ENCODE measurements at regions not wholly inside any gene's neighbourhood (a gene's known extent, or its start where the extent isn't known, plus 50 kb on each side); places are given as distances from the start of the nearest gene placed in this dataset.

DNA sequence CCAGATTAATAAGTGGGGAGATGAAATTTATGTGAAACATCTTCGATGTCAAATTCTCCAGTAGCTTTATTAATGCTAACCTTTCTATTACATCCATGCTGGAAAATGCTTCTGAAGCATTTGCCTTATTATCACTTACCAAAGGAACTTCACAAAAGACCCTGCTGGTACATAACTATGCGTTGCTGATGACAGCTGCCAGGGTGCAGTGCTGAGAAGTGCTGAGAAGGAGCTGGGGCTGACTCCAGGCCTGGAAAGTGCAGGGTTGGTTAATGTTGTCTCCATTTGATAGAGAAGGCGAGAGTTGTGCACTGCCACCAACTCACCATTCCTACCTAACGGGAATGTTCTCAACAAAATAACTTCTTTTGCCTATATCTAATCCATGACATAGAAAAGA, 736.0 kb upstream of the NR2F2 start:
- no peak for DNase-seq

DNA sequence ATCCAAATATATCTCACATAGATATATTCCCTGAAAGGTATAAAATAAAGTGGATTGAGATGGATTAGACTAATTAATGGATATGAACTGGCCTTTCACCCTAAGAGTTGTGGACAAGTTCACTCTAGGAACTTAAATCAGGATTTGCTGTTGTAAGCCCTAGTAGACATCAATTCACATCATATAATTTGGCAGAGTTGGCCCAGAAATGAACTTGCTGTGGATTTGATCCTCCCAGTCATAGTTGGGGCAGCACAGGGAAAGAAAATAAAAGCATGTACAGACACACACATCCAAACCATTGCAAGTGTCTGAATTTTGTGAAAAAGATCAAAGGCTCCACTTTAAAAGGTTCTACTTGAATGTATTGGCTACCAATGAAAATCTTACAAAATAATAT, 734.7 kb upstream of the NR2F2 start:
- no peak for DNase-seq

DNA sequence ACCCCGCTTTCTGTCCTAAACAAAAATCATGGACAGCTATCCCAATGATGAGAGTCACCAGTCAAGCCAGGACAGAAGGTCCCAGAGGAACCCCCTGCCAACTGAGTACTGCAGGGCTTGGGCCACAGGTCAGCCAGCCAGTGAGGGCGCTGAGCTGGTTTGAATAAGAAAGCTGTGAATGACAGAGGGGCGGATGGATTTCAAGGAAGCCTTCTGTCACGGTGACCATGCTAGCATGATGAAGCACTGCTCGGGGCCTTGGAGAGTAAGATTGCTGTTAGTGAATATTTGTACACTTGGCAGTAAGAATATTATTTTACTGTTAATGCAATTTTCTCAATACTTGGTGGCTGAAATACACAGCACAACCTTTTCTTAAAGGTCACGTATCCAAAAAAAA, 734.0 kb upstream of the NR2F2 start:
- no peak for DNase-seq

DNA sequence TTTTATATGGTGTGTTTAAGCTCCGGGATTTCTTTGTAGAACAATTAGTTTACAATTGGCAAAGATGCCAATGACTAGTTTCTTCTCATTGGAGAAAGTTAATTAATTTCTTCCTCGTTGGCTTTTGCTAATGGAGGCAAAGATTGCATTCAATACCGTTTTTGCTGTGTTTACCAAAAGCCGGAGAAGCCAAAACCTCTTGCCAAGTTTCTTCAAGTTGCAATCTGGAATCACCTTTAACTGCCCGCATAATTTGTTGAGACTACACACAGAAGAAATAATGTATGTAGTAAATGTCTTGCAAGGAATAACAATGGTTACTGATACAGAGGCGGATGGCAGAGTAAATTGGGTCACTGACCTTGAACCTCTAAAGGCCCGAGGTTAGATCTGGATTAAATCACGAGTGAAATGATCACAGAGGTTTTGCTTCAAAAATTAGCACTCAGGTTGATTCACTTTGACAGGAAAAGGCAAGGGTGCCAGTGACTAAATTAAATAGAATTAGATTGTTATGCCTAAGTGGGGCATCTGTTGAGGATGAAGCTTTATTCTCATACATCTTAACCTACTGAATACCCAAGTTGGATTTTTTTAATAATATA, 732.1 kb upstream of the NR2F2 start:
- no peak for DNase-seq

DNA sequence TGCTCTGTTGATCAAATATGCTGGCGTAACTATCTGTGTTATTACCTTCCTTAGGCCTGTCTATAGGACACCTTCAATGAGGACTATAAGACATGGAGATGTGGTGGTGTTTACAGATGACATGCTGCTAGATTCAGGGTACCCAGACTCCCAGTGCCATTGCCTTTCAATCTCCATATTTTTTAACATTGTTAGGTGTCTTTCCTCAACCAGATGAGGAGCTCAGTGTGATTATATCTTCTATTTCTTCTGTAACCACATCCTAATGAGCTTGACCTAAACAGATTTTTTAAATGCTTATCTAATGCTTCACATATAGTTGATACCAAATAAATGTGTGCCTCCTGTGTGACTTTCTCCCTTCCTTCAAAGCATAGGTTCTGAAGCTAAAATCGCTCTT, 730.1 kb upstream of the NR2F2 start:
- no peak for DNase-seq

GRCh38 chr15:95600884-95601283, 729.6 kb upstream of the NR2F2 start:
- no peak for DNase-seq

DNA sequence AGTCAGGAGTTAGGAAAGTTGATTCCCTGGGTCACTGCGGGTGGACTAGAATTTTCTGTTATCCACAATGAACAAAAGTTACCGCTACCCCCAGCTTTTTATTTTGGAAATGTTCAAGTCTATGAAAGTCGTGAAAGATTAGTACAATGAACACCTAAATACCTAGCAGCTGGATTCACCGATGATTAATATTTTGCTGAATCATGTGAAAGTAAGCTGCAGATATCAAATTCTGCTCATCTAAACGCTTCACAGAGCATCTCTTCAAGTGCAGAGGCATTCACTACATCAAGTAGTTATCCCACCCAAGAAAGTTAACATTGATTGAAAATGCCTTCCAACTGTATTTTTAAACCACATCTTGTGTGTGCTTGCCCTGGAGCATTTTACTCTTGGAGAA, 729.0 kb upstream of the NR2F2 start:
- no peak for DNase-seq

DNA sequence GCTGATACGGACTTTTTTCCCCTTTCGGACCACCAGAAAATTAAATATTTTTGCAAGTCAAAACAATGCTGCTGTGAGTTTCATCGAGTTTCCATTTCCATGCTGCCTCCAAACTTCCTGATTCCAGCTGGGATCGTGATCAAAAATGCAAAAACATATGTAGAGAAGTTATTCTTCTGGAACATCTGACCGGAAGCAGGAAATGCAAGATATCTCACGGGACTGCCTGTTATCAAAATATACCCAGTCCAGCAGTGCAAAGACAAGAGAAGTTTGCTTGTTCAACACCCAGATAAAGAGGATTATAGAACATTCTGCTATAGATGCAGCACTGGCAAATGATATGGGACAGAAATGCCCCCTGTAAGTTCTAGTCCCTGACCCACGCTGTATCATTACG, 726.7 kb upstream of the NR2F2 start:
- no peak for DNase-seq

DNA sequence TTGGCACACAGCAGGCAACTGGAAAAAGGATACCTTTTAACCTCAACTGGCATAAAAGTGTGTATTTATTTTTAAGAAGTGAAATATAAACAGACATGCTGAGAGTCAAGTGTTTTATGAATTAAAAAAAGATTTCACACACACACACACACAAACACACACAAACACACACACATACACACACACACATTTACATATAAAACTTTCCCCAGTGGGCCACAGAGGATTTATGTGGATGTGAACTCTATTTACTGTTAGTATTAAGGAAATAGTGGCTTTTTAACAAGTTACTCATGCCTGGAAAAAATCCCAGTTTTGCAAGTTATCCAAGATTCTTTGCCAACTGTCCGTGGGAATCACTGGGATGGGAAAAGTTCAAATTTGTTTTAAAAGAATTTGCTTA, 725.9 kb upstream of the NR2F2 start:
- no peak for DNase-seq

- DNase-seq: no peak
Observed at GRCh38 chr15:95605098-95605497, 725.4 kb upstream of the NR2F2 start.

- no peak for DNase-seq
Observed at GRCh38 chr15:95606551-95606950, 723.9 kb upstream of the NR2F2 start.

DNA sequence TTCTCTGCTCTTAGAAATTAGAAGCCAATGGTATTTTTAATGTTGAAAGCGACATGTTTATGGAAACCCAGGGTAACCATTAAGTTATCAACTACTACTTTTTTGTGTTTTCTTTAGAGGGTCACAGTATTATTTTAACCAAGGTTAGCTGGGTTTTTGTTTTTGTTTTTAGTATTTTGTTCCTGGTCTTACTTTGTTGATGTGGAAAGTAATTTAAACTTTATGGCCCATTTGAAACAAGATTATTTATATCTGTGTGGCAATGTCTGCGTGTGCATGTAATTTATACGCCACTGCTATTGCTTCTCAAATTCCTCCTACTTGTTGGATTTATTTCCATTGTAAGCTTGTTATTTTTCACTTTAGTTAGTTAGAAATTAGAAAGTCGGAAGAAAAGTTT, 722.1 kb upstream of the NR2F2 start:
- no peak for DNase-seq

- DNase-seq: no peak
Observed at GRCh38 chr15:95609096-95609495, 721.4 kb upstream of the NR2F2 start.

DNA sequence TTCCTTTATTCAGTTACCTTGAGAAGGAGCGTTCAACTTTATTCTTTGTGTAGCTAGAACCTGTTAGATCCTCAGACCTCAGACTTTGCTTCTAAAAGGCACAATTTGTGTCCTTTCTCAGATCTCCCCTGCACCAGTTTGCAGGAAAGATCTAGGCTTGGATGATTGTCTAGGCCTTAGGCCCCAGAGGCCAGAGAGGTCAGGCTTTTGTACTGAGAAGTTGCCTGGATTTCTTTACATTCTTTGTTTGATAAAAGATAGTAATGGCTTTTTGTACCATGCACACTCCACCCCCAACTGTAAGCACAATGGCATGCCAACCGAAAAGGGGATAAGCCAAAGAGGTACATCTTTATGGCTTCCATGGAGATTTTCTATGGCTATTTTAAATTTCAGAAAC, 719.6 kb upstream of the NR2F2 start:
- no peak for DNase-seq

GRCh38 chr15:95615436-95615835, 715.1 kb upstream of the NR2F2 start:
- DNase-seq: no peak

DNA sequence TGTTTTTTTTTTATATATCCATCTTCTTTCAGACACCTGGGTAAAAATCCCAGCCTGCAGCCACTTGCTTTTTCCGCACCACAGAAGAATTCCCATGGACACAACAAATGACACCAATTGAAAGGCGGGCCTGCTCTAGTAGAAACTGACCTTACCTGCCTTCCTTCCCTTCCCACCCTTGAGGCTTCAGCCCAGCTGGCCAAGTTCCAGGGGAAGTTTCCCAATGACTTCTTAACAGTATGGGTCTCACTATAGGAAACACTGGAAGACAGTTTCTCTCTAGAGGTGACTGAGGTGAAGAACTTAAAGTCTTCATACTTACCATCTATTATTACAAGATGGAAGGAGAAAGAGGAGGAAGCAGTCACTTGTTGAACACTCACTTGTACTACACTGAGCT, 714.2 kb upstream of the NR2F2 start:
- no peak for DNase-seq

DNA sequence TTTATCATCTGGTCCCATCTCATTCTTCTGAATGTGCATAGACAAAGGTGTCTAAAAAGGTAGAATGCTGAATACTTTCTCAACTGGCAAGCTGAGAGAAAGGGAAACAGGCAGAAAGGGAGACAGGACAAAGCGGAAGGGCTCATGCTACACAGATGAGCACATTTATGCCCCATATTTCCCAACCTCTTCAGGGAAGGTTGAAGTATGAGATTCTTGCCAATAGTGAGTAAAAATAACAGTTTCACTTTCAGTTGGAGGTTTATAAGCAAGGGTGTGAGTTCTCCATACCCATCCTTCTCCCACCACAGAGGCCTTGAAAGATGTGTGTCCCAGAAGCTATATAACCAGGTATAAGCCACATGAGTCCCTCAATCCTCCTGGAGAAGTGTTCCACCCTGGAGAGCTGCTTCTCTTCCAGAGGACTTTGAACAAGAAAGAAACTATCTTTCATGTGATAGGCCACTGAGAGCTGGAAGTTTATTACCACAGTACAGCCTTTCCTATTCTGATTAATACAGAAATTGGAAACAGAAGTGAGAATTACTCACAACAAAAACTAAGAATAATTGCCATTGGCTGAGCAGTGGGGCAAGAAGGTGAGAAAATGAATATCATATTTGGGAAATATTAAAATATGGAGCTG, 709.4 kb upstream of the NR2F2 start:
- DNase-seq: no peak

DNA sequence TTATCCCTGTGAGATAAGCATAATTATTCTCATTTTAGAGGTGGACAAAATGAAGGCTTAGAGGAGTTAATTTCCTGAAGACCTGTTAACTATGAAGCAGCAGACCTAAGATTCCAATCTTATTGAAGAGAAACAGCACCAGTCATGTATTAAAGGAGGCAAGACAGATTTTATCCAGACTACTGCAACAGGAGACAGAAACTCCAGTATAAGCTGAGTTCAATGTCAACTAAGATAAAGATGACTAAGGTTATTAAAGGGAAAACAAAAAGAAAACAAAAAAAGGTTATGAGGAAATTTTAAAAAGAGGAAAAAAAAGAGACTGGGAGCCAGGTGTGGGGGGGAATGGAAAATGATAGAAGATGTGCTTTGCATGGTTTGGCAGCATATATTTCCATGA, 707.7 kb upstream of the NR2F2 start:
- no peak for DNase-seq

DNA sequence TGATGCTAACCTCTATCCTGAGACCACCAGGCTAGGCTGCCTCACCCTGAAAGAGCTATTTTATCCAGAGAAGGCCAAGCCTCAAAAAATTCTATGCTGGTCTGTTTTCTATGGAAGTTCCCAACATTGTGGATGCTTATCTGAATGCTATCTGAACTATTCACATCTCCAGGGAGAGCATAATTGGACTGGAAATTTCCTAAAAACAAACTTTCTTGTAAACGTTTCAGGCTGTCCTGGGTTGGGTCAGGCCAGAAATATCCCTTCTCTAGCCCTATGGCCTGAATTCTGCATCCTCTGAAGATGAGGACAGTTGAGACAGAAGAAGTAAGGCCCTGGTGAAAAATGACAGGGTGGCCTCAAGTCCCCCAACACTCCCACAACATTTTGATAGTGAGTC, 706.4 kb upstream of the NR2F2 start:
- no peak for DNase-seq

DNA sequence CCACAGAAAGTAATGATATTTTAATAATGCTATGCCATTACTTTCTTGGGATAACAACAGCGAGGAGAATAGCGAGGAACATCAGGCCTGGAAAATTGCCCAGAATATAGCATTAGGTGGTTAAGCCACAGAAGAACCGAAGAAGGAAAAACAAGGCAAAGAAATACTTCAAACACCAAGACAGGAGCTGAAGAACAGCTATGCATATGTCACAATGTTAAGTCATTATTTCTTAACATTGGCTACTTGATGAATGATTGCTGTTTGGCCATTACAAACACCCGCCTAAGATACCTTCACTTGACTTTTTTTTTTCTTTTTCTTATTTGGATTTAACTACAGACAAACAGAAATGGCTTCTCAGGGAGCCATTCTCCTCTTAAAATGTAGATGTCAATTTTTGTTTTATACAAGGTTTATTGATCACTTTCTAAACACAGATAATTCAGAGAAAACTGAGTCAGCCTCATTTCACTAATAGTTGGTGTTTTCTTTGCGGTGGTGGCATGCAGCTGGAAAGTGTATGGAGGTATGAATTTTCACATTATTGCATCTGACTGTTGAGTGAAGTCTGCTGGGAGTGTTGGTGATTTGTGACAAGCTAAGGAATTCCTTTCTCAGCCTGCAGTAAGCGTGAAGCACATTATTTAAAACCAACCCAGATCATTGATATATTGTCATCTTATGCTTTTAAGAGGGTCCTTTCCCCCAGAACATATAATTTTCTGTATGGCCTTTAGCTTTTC, 705.7 kb upstream of the NR2F2 start:
- DNase-seq: no peak

GRCh38 chr15:95626501-95627361, 703.8 kb upstream of the NR2F2 start:
- DNase-seq: no peak

GRCh38 chr15:95629503-95630168, 700.9 kb upstream of the NR2F2 start:
- DNase-seq: no peak

GRCh38 chr15:95630683-95631082, 699.8 kb upstream of the NR2F2 start:
- DNase-seq: no peak
